ENCODE measurements at regions not wholly inside any gene's neighbourhood (a gene's known extent, or its start where the extent isn't known, plus 50 kb on each side); places are given as distances from the start of the nearest gene placed in this dataset.

- TF ChIP-seq CBX3 (IDR thresholded peaks at IDR 0.05; ENCODE audit: borderline replicate concordance, low read depth) (no peak), EZH2 (IDR thresholded peaks at IDR 0.05; ENCODE audit: borderline replicate concordance, control insufficient read depth, low read depth, low read length) (no peak), JUND (IDR thresholded peaks at IDR 0.05; ENCODE audit: low read depth, low read length) (no peak), MAX (IDR thresholded peaks at IDR 0.05; ENCODE audit: low read depth, low read length) (no peak), BHLHE40 (IDR thresholded peaks at IDR 0.05; ENCODE audit: borderline replicate concordance in 1 of 2, low read depth in 2 of 2, low read length in 1 of 2) (no peak), MEF2B (IDR thresholded peaks at IDR 0.05; ENCODE audit: partially characterized antibody, poor library complexity, severe bottlenecking) (no peak), SIN3A (IDR thresholded peaks at IDR 0.05; ENCODE audit: low read depth, low read length) (no peak), MXI1 (IDR thresholded peaks at IDR 0.05; ENCODE audit: low read depth, low read length) (no peak), TCF7 (IDR thresholded peaks at IDR 0.05; ENCODE audit: borderline replicate concordance) (no peak), MTA3 (IDR thresholded peaks at IDR 0.05; ENCODE audit: borderline replicate concordance, low read length) (no peak), CTCF (IDR thresholded peaks at IDR 0.05 in 2 of 3, conservative IDR thresholded peaks at IDR 0.05 in 1 of 3; ENCODE audit: control insufficient read depth in 2 of 3, extremely low read depth in 1 of 3, insufficient read depth in 1 of 3, low read depth in 3 of 3, low read length in 3 of 3) (no peak), MTA2 (IDR thresholded peaks at IDR 0.05; ENCODE audit: low read depth) (no peak)
- TF ChIP-seq, protein P1, sequence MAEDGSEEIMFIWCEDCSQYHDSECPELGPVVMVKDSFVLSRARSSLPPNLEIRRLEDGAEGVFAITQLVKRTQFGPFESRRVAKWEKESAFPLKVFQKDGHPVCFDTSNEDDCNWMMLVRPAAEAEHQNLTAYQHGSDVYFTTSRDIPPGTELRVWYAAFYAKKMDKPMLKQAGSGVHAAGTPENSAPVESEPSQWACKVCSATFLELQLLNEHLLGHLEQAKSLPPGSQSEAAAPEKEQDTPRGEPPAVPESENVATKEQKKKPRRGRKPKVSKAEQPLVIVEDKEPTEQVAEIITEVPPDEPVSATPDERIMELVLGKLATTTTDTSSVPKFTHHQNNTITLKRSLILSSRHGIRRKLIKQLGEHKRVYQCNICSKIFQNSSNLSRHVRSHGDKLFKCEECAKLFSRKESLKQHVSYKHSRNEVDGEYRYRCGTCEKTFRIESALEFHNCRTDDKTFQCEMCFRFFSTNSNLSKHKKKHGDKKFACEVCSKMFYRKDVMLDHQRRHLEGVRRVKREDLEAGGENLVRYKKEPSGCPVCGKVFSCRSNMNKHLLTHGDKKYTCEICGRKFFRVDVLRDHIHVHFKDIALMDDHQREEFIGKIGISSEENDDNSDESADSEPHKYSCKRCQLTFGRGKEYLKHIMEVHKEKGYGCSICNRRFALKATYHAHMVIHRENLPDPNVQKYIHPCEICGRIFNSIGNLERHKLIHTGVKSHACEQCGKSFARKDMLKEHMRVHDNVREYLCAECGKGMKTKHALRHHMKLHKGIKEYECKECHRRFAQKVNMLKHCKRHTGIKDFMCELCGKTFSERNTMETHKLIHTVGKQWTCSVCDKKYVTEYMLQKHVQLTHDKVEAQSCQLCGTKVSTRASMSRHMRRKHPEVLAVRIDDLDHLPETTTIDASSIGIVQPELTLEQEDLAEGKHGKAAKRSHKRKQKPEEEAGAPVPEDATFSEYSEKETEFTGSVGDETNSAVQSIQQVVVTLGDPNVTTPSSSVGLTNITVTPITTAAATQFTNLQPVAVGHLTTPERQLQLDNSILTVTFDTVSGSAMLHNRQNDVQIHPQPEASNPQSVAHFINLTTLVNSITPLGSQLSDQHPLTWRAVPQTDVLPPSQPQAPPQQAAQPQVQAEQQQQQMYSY (CRISPR knock-in tag; IDR thresholded peaks at IDR 0.05), result no peak
Observed at GRCh38 chr21:15207231-15207630, 142.4 kb upstream of the NRIP1 start.
